ENCODE measurements at regions not wholly inside any gene's neighbourhood (a gene's known extent, or its start where the extent isn't known, plus 50 kb on each side); places are given as distances from the start of the nearest gene placed in this dataset.

DNA sequence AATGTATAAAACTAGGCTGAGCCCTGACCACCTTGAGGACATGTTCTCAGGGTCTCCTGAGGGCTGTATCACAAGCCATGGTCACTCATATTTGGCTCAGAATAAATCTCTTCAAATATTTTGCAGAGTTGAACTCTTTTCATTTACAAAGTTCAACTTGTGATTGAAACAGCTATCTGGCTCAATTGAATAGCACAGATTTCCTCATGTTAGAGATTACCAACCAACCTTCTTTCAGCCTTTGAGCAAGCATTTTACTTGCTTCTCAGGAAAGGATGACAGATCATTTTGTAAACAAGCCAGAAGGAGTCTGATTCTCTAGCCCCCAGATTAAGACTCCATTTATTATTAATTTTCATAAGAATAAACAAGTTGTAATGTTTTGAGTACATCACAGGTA, 111.0 kb upstream of the DOK5 start:
- no peak for DNase-seq (ENCODE audit: low spot score)

- no peak for DNase-seq (ENCODE audit: low spot score)
These were observed 110.5 kb upstream of the DOK5 start for GRCh38 chr20:54364919-54365318.

GRCh38 chr20:54366669-54367344, 108.6 kb upstream of the DOK5 start:
- DNase-seq (ENCODE audit: low spot score) = no peak

- peak; percentile 31 for DNase-seq (ENCODE audit: low spot score)
These were observed 106.8 kb upstream of the DOK5 start for GRCh38 chr20:54368570-54368969.

GRCh38 chr20:54372313-54372712, 103.1 kb upstream of the DOK5 start:
- DNase-seq (ENCODE audit: low spot score) = no peak

- no peak for DNase-seq (ENCODE audit: low spot score)
These were observed 97.2 kb upstream of the DOK5 start for GRCh38 chr20:54377992-54378773.

DNA sequence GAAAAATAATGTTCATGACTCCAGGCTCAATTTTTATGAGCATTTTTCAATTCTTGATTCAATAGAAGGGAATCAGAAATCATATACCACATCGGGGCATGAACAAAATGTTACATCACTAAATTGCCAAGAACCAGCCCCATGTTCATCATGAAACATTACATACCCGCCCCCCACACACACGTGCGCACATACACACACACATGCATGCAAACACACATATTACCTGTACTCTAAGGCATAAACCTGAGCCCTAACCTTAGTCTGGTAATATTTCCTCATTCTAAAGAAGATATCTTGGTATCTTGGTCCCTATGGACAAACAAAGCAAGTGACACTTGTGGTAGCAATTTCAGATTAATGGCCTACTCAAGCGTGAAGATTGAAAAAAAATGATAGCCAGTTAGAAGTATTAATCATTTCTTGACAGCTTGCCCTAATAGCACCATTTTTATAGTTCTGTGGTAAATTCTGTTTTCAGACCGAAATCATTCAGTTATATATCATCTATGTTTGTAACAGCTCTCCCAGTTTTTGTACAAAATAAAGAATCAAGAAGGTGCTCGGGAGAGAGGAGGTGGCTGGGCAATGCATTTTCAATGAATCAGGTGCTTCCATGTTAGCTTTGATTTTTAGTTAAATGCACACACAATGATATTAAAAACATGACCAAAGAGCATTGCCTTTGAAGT, 95.4 kb upstream of the DOK5 start:
- no peak for DNase-seq (ENCODE audit: low spot score)

GRCh38 chr20:54382419-54382818, 93.0 kb upstream of the DOK5 start:
- DNase-seq (ENCODE audit: low spot score) = no peak

- no peak for DNase-seq (ENCODE audit: low spot score)
These were observed 89.6 kb upstream of the DOK5 start for GRCh38 chr20:54385746-54386145.

- no peak for DNase-seq (ENCODE audit: low spot score)
These were observed 85.7 kb upstream of the DOK5 start for GRCh38 chr20:54389596-54390280.

DNA sequence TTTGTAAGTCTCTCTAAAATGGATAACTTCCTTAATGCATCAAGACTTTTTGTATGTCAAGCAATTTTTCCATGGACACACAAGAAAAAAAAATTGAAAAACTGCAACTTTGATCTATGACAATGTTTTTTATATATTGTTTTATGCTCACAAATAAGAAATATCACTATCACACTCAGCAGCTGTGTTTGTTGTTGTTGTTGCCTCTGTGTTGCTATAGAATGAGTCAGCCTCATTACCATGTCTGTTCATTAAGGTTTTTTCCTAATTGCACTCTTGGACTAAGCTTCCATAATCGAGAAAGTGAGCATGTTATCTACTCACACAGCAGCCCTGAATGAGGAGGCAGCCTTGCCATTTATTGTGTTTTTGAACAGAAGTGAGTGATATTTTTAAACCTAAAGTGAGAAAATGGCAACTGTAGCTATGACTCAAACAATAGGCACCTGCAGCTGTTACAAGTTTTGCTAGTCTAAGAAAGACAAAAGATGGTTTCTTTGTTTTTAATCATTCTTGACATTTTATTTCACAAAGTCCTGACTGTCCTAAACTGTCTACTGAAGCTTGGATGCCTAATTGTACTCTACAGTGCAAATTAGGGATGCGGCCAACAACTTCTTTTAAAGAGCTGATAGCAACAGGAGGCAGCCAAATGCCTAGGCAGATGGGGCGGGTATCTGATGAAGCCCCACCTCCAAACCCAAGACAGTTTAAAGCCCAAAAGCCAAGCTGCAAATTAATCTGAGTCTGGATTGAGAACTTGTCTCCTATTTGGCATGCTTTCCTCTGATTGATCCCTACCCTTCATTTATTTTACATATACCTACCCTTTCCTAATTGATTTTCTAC, 77.9 kb upstream of the DOK5 start:
- peak; percentile 12 for DNase-seq (ENCODE audit: low spot score)

DNA sequence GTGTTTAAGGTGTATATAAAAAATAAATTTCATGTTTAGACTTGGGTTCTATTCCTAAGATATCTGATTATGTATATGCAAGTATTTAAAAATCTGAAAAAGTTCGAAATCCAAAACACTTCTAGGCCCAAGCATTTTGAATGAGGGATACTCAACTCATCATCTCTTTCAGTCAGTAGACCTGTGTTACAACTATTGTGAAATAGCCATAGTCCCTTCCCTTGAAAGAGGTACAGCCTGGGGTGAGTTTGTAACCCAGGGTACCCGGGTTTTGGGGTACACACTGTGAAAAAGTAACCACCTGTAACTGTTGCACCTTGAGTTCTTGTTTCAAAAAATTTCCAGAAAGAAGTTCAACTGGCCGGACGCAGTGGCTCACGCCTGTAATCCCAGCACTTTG, 76.6 kb upstream of the DOK5 start:
- no peak for DNase-seq (ENCODE audit: low spot score)

DNA sequence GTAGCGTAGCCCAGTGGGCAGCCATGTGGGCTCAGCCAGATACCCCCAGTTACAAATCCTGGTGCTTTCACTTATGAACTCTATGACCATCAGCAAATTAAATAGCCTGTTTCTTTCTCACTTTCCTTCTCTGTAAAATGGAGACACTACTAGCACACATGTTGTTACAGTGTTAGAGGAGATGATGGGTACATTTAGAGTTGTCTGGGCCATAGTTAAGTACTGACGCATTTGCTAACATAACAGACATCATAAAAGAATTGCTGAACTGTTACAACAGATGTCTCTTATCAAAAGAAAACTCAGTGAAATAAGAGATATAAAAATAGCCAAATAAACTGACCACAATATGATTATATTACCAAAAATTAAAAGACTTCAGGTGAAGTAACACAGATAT, 69.9 kb upstream of the DOK5 start:
- DNase-seq (ENCODE audit: low spot score) = no peak

DNA sequence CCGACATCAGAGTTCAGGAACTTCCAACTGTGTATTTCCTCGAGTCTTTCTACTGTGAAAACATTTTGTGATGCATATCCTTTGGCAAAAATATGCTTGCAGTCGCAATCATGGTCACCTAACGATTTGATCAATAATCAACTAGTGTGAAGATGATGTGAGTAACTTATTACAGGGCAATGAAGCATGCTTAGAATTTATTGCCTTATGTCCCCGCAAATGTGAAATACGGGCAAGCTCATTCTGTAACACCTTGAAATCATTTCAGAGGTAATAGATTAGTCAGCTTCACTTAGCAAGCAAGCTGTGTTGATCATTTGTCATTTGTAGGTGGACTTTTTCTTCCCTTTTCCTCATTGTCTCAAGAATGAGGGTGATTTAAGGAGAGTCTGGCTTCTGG, 67.9 kb upstream of the DOK5 start:
- DNase-seq (ENCODE audit: low spot score) = no peak

DNA sequence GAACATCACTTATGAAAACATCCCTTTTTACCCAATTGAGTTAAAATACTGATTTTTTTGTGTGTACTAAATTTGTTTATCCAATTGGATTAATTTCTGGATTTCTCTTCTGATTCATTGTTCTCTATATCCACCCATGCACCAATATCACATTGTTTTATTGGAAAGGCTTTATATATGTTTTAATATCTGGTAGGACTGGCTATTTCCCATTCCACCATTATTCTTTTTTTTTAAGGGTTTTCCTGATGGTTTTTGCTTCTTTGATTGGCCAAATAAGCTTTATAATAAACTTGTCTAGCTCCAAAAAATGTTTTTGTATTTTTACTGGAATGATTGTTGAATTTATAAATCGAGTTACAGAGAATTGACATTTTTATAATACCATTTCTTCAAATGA, 59.4 kb upstream of the DOK5 start:
- DNase-seq (ENCODE audit: low spot score) = no peak

GRCh38 chr20:54416770-54417169, 58.6 kb upstream of the DOK5 start:
- DNase-seq (ENCODE audit: low spot score) = no peak

GRCh38 chr20:54419531-54419930, 55.9 kb upstream of the DOK5 start:
- no peak for DNase-seq (ENCODE audit: low spot score)
